GM12873 (cell line): ENCODE measurements at regions not wholly inside any gene's neighbourhood (a gene's known extent, or its start where the extent isn't known, plus 50 kb on each side); places are given as distances from the start of the nearest gene placed in this dataset.

ENCODE experiments used
- CTCF ChIP-seq: IDR thresholded peaks from 2 replicates; pipeline ENCODE4 v1.5.1; 2012; ENCODE audit warnings: low read depth, mild to moderate bottlenecking, moderate library complexity, low read length, control low read depth; ENCODE audit not compliant: insufficient read depth; ENCODE audit errors: missing control alignments

- TF ChIP-seq CTCF, result no peak
Observed at GRCh38 chr5:97854871-97855762, 672.1 kb upstream of the RIOK2 start.

- no peak for TF ChIP-seq CTCF
Observed at GRCh38 chr5:97874491-97874890, 691.4 kb upstream of the RIOK2 start.

GRCh38 chr5:97876272-97876671 is 693.2 kb upstream of the RIOK2 start:
- TF ChIP-seq CTCF, result no peak

- TF ChIP-seq CTCF, result no peak
Observed at GRCh38 chr5:97877588-97877987, 694.5 kb upstream of the RIOK2 start.

- TF ChIP-seq CTCF, result no peak
Observed at GRCh38 chr5:97888439-97888838, 705.4 kb upstream of the RIOK2 start.

- no peak for TF ChIP-seq CTCF
Observed at GRCh38 chr5:97891971-97892370, 708.9 kb upstream of the RIOK2 start.

GRCh38 chr5:97903742-97904141 is 720.7 kb upstream of the RIOK2 start:
- TF ChIP-seq CTCF, result no peak
